ENCODE measurements at regions not wholly inside any gene's neighbourhood (a gene's known extent, or its start where the extent isn't known, plus 50 kb on each side); places are given as distances from the start of the nearest gene placed in this dataset.

- H3K27me3 ChIP-seq (ENCODE audit: control insufficient read depth, insufficient read depth, low read length), result no peaks in the 10 kb centered on the region
- H3K36me3 ChIP-seq (ENCODE audit: control insufficient read depth, insufficient read depth, low read length), result no peaks in the 10 kb centered on the region
- WGBS, 2 experiments (ENCODE audit: extremely low coverage in 2 of 2, insufficient read length in 1 of 2), result no CpG with 5 or more reads among the region's 4 CpGs
- no peak overlapping the region for H3K14ac ChIP-seq (replicated peaks; ENCODE audit: low read depth, low read length)
- H4K8ac ChIP-seq (ENCODE audit: low read depth in 2 of 2, low read length in 2 of 2), result no peak overlapping the region
- intact Hi-C loops (cut with micrococcal nuclease), result loop anchor here (10.0 kb wide), 1 partner anchor 185 kb away; no protein-coding TSS in a partner anchor
- H3K23ac ChIP-seq (ENCODE audit: low read depth, low read length), result no peak overlapping the region
- no peak overlapping the region for H3K27ac ChIP-seq (ENCODE audit: insufficient read depth, low read length)
- no peaks in the 10 kb centered on the region; the same call in 1 of the 2 replicates for H3K9me1 ChIP-seq (ENCODE audit: insufficient read depth, low read length)
- H3K4me1 ChIP-seq (ENCODE audit: control insufficient read depth, insufficient read depth, low read length), result no peaks in the 10 kb centered on the region
- H3K9ac ChIP-seq (ENCODE audit: low read depth, low read length), result no peak overlapping the region
- no peak overlapping the region for H2AFZ ChIP-seq (replicated peaks; ENCODE audit: low read length, poor library complexity)
- H2AK9ac ChIP-seq (replicated peaks; ENCODE audit: low read depth, low read length, poor library complexity), result no peak overlapping the region
- no peak overlapping the region for H2BK20ac ChIP-seq (ENCODE audit: low read depth, low read length)
- H2BK120ac ChIP-seq (ENCODE audit: low read depth, low read length), result no peak overlapping the region
- TF ChIP-seq MXI1 (IDR thresholded peaks at IDR 0.05; ENCODE audit: borderline replicate concordance, low read depth, low read length) (no peak), CHD1 (IDR thresholded peaks at IDR 0.05; ENCODE audit: low read depth, low read length) (no peak), POLR2A (IDR thresholded peaks at IDR 0.05; ENCODE audit: low read depth, low read length) (no peak), USF2 (IDR thresholded peaks at IDR 0.05; ENCODE audit: low read depth, low read length) (no peak), ELK1 (IDR thresholded peaks at IDR 0.05; ENCODE audit: borderline replicate concordance, low read depth, low read length) (no peak), CTCF (conservative IDR thresholded peaks at IDR 0.05; ENCODE audit: low read depth, low read length) (no peak), RCOR1 (IDR thresholded peaks at IDR 0.05; ENCODE audit: insufficient replicate concordance, low read length) (no peak), BHLHE40 (IDR thresholded peaks at IDR 0.05; ENCODE audit: low read depth, low read length) (no peak), CEBPB (IDR thresholded peaks at IDR 0.05; ENCODE audit: low read depth, low read length) (no peak)
- H3K56ac ChIP-seq (ENCODE audit: extremely low read depth, insufficient read depth, low read length), result no peak overlapping the region
- no TSS peak for BruUV-seq (replicated peaks)
- H2BK5ac ChIP-seq (ENCODE audit: low read depth, low read length, poor library complexity, severe bottlenecking), result no peak overlapping the region
- H3K18ac ChIP-seq (ENCODE audit: low read depth, low read length), result no peak overlapping the region
- dilution Hi-C loops (cut with HindIII; ENCODE audit: low sequenced_read_pairs, unreplicated experiment), result no loop called here
- H3K9me3 ChIP-seq (ENCODE audit: control insufficient read depth, insufficient read depth, low read length), result no peaks in the 10 kb centered on the region
- H4K91ac ChIP-seq (ENCODE audit: insufficient read depth, low read depth, low read length), result no peak overlapping the region
- H2AK5ac ChIP-seq (ENCODE audit: low read depth, low read length), result no peak overlapping the region
- ATAC-seq (ENCODE audit: low read depth), result no peak
- no peak overlapping the region for H3K4ac ChIP-seq (ENCODE audit: low read depth, low read length)
- H4K5ac ChIP-seq (ENCODE audit: low read depth, low read length), result no peak overlapping the region
- H3K4me3 ChIP-seq (ENCODE audit: insufficient read depth, low read depth, low read length), result no peak overlapping the region
- H2BK15ac ChIP-seq (ENCODE audit: low read depth, low read length), result no peak overlapping the region
- H3K4me2 ChIP-seq (ENCODE audit: low read depth, low read length), result no peak overlapping the region
- ChIA-PET CTCF (interaction anchor here (0.6 kb wide), 1 partner anchor 198 kb away, joined by 4 read pairs; no protein-coding TSS in a partner anchor), POLR2A (ENCODE audit: unreplicated experiment) (no interaction called here)
- no peak for DNase-seq
- in situ Hi-C loops (cut with MboI; ENCODE audit: low sequenced_read_pairs), result no loop called here
- H3K79me1 ChIP-seq (ENCODE audit: low read depth in 1 of 2, low read length in 2 of 2), result peaks cover 8 to 20% of the 10 kb centered on the region in 2 experiments; a peak in 3 of 4 replicates
- no peaks in the 10 kb centered on the region for H4K20me1 ChIP-seq (ENCODE audit: insufficient read depth, low read length)
Measured at GRCh38 chr13:73859841-73860240, 274.4 kb downstream of the KLF12 start.
